Neural progenitor cell (in vitro differentiated cells): ENCODE measurements at regions not wholly inside any gene's neighbourhood (a gene's known extent, or its start where the extent isn't known, plus 50 kb on each side); places are given as distances from the start of the nearest gene placed in this dataset.

Experiments
- EZH2 ChIP-seq: fragments of 200-600 bp; sonication (generic); IDR thresholded peaks from 2 replicates; pipeline ENCODE4 v1.6.1; 2017; ENCODE audit warnings: antibody characterized with exemption, mild to moderate bottlenecking, moderate library complexity
- EZH2phosphoT487 ChIP-seq: fragments of 200-600 bp; sonication (generic); IDR thresholded peaks from 2 replicates; pipeline ENCODE4 v1.6.1; 2017; ENCODE audit warnings: antibody characterized with exemption
- TF ChIP-seq, protein P1 (sequence below): fragments of 200-600 bp; sonication (generic); IDR thresholded peaks from 2 replicates; pipeline ENCODE4 v1.5.1; 2017; ENCODE audit warnings: antibody characterized with exemption, mild to moderate bottlenecking

GRCh38 chr1:14111121-14111520 is 411.1 kb downstream of the PRDM2 start:
- TF ChIP-seq, protein P1, sequence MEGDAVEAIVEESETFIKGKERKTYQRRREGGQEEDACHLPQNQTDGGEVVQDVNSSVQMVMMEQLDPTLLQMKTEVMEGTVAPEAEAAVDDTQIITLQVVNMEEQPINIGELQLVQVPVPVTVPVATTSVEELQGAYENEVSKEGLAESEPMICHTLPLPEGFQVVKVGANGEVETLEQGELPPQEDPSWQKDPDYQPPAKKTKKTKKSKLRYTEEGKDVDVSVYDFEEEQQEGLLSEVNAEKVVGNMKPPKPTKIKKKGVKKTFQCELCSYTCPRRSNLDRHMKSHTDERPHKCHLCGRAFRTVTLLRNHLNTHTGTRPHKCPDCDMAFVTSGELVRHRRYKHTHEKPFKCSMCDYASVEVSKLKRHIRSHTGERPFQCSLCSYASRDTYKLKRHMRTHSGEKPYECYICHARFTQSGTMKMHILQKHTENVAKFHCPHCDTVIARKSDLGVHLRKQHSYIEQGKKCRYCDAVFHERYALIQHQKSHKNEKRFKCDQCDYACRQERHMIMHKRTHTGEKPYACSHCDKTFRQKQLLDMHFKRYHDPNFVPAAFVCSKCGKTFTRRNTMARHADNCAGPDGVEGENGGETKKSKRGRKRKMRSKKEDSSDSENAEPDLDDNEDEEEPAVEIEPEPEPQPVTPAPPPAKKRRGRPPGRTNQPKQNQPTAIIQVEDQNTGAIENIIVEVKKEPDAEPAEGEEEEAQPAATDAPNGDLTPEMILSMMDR, result peak; percentile 8
- TF ChIP-seq EZH2, result no peak
- TF ChIP-seq EZH2phosphoT487, result no peak
